ENCODE measurements at regions not wholly inside any gene's neighbourhood (a gene's known extent, or its start where the extent isn't known, plus 50 kb on each side); places are given as distances from the start of the nearest gene placed in this dataset.
A peak's percentile ranks its signal among the peaks of the same experiment; 100 is the strongest.
"Not testable (repeated sequence)": the region's sequence is repeated elsewhere in the genome, so short reads cannot be mapped to it uniquely, and the experiment has no call there.

- no peak for DNase-seq
These were observed 191.3 kb downstream of the OR2B2 start for GRCh38 chr6:27720607-27721580.

- DNase-seq = not testable (repeated sequence)
These were observed 193.2 kb downstream of the OR2B2 start for GRCh38 chr6:27719039-27719438.

- DNase-seq = no peak
These were observed 205.8 kb downstream of the OR2B2 start for GRCh38 chr6:27706431-27706830.

GRCh38 chr6:27700337-27700736 is 211.9 kb downstream of the OR2B2 start:
- no peak for DNase-seq

GRCh38 chr6:27694547-27694874 is 217.7 kb downstream of the OR2B2 start:
- no peak for DNase-seq

GRCh38 chr6:27693766-27694546 is 218.2 kb downstream of the OR2B2 start:
- DNase-seq = peak; percentile 29

GRCh38 chr6:27692133-27692532 is 219.2 kb upstream of the ZNF184 start:
- not testable (repeated sequence) for DNase-seq

- DNase-seq = peak; percentile 89
These were observed 215.2 kb upstream of the ZNF184 start for GRCh38 chr6:27688014-27688586.

- DNase-seq = peak; percentile 77
These were observed 214.5 kb upstream of the ZNF184 start for GRCh38 chr6:27687154-27688013.

GRCh38 chr6:27685279-27685678 is 212.4 kb upstream of the ZNF184 start:
- DNase-seq = no peak

- peak; percentile 46 for DNase-seq
These were observed 211.6 kb upstream of the ZNF184 start for GRCh38 chr6:27684264-27685211.

- DNase-seq = no peak
These were observed 207.2 kb upstream of the ZNF184 start for GRCh38 chr6:27679964-27680694.

- DNase-seq = no peak
These were observed 206.5 kb upstream of the ZNF184 start for GRCh38 chr6:27679308-27679963.

GRCh38 chr6:27678469-27678868 is 205.6 kb upstream of the ZNF184 start:
- no peak for DNase-seq

GRCh38 chr6:27674882-27675281 is 202.0 kb upstream of the ZNF184 start:
- DNase-seq = no peak

GRCh38 chr6:27672113-27672799 is 199.4 kb upstream of the ZNF184 start:
- no peak for DNase-seq

GRCh38 chr6:27669624-27670301 is 196.9 kb upstream of the ZNF184 start:
- no peak for DNase-seq

GRCh38 chr6:27669295-27669623 is 196.4 kb upstream of the ZNF184 start:
- DNase-seq = no peak
